ENCODE measurements at regions not wholly inside any gene's neighbourhood (a gene's known extent, or its start where the extent isn't known, plus 50 kb on each side); places are given as distances from the start of the nearest gene placed in this dataset.

- Mint-ChIP-seq H3K4me1 (peaks cover 10% of the 10 kb centered on the region), H3K4me3 (no peak overlapping the region), H3K36me3 (no peaks in the 10 kb centered on the region), H3K27ac (no peak overlapping the region), H3K27me3 (ENCODE audit: low read depth in 3 of 3) (peaks cover 0 to 5% (median 4%) of the 10 kb centered on the region in 3 donors), H3K9me3 (peaks cover 0 to 2% (median 0%) of the 10 kb centered on the region in 7 donors)
- no peak for DNase-seq
- TF ChIP-seq CTCF (IDR thresholded peaks at IDR 0.05): no peak
- H3K36me3 ChIP-seq (replicated peaks in 1 of 2; ENCODE audit: control insufficient read depth in 1 of 2, insufficient read depth in 2 of 2, low read length in 2 of 2): no peaks in the 10 kb centered on the region
- H2AFZ ChIP-seq (ENCODE audit: insufficient read depth, low read depth, low read length, poor library complexity, severe bottlenecking): no peak overlapping the region
- intact Hi-C loops (cut with micrococcal nuclease): no loop called here
- H3K4me1 ChIP-seq (ENCODE audit: control insufficient read depth in 1 of 2, insufficient read depth in 2 of 2, low read length in 2 of 2): peaks cover 0 to 5% of the 10 kb centered on the region in 2 donors
- 94% methylated on average over 3 of the region's 3 CpGs for WGBS (ENCODE audit: insufficient coverage)
- H3K4me3 ChIP-seq (replicated peaks in 1 of 3; ENCODE audit: low read depth in 2 of 3, low read length in 3 of 3): no peak overlapping the region
- no peaks in the 10 kb centered on the region for H4K20me1 ChIP-seq (ENCODE audit: insufficient read depth, low read length)
- H3K9ac ChIP-seq (ENCODE audit: insufficient read depth, low read length, poor library complexity, severe bottlenecking): no peak overlapping the region
- no peaks in the 10 kb centered on the region for H3K9me3 ChIP-seq (replicated peaks in 1 of 2; ENCODE audit: control insufficient read depth in 1 of 2, insufficient read depth in 1 of 2, low read length in 2 of 2)
- H3K27ac ChIP-seq (ENCODE audit: low read depth in 1 of 2, low read length in 2 of 2): no peak overlapping the region
- no peaks in the 10 kb centered on the region for H3K27me3 ChIP-seq (ENCODE audit: control insufficient read depth in 2 of 2, insufficient read depth in 2 of 2, low read length in 2 of 2)
- no peaks in the 10 kb centered on the region for H3K79me2 ChIP-seq (ENCODE audit: insufficient read depth, low read length)
- no peak overlapping the region for H3K4me2 ChIP-seq (replicated peaks; ENCODE audit: extremely low read depth, low read length, poor library complexity, severe bottlenecking)
These were observed 234.1 kb upstream of the ID2 start for GRCh38 chr2:8447610-8448221.

GRCh38 chr2:8448824-8449556 lies 232.9 kb upstream of the ID2 start:
- Histone ChIP-seq H3K27ac (ENCODE audit: low read depth in 1 of 2, low read length in 2 of 2) (no peak overlapping the region), H3K36me3 (replicated peaks in 1 of 2; ENCODE audit: control insufficient read depth in 1 of 2, insufficient read depth in 2 of 2, low read length in 2 of 2) (no peaks in the 10 kb centered on the region), H3K9ac (ENCODE audit: insufficient read depth, low read length, poor library complexity, severe bottlenecking) (no peak overlapping the region), H3K4me1 (ENCODE audit: control insufficient read depth in 1 of 2, insufficient read depth in 2 of 2, low read length in 2 of 2) (no peaks in the 10 kb centered on the region), H3K27me3 (ENCODE audit: control insufficient read depth in 2 of 2, insufficient read depth in 2 of 2, low read length in 2 of 2) (no peaks in the 10 kb centered on the region), H3K4me3 (replicated peaks in 1 of 3; ENCODE audit: low read depth in 2 of 3, low read length in 3 of 3) (no peak overlapping the region), H3K79me2 (ENCODE audit: insufficient read depth, low read length) (no peaks in the 10 kb centered on the region), H4K20me1 (ENCODE audit: insufficient read depth, low read length) (no peaks in the 10 kb centered on the region), H3K9me3 (replicated peaks in 1 of 2; ENCODE audit: control insufficient read depth in 1 of 2, insufficient read depth in 1 of 2, low read length in 2 of 2) (no peaks in the 10 kb centered on the region), H3K4me2 (replicated peaks; ENCODE audit: extremely low read depth, low read length, poor library complexity, severe bottlenecking) (no peak overlapping the region), H2AFZ (ENCODE audit: insufficient read depth, low read depth, low read length, poor library complexity, severe bottlenecking) (no peak overlapping the region)
- no peak overlapping the region for H3K4me3 Mint-ChIP-seq
- DNase-seq: no peak
- no peak overlapping the region for H3K27ac Mint-ChIP-seq
- peaks cover 6% of the 10 kb centered on the region for H3K4me1 Mint-ChIP-seq
- H3K9me3 Mint-ChIP-seq: peaks cover 0 to 2% (median 0%) of the 10 kb centered on the region in 7 donors
- no peak for TF ChIP-seq CTCF (IDR thresholded peaks at IDR 0.05)
- H3K27me3 Mint-ChIP-seq (ENCODE audit: low read depth in 3 of 3): peaks cover 0 to 5% (median 4%) of the 10 kb centered on the region in 3 donors
- intact Hi-C loops (cut with micrococcal nuclease): no loop called here
- 98% methylated on average over 6 of the region's 10 CpGs for WGBS (ENCODE audit: insufficient coverage)
- no peaks in the 10 kb centered on the region for H3K36me3 Mint-ChIP-seq

Measured in CD14-positive monocyte (primary cell).